ENCODE measurements at regions not wholly inside any gene's neighbourhood (a gene's known extent, or its start where the extent isn't known, plus 50 kb on each side); places are given as distances from the start of the nearest gene placed in this dataset.
"Not testable (repeated sequence)": the region's sequence is repeated elsewhere in the genome, so short reads cannot be mapped to it uniquely, and the experiment has no call there.

DNA sequence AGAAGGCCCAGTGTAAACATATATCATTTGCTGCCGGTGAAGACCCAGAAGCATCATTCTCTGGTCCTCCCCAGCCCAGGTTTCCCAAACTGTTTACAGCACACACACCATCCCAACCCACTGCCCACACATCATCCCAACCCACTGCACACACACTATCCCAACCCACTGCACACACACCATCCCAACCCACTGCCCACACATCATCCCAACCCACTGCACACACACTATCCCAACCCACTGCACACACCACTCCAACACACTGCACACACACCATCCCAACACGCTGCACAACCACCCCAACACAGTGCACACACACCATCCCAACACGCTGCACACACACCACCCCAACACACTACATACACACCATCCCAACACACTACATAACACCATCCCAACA, 608.4 kb downstream of the ACTL7B start:
- TF ChIP-seq, protein P1, sequence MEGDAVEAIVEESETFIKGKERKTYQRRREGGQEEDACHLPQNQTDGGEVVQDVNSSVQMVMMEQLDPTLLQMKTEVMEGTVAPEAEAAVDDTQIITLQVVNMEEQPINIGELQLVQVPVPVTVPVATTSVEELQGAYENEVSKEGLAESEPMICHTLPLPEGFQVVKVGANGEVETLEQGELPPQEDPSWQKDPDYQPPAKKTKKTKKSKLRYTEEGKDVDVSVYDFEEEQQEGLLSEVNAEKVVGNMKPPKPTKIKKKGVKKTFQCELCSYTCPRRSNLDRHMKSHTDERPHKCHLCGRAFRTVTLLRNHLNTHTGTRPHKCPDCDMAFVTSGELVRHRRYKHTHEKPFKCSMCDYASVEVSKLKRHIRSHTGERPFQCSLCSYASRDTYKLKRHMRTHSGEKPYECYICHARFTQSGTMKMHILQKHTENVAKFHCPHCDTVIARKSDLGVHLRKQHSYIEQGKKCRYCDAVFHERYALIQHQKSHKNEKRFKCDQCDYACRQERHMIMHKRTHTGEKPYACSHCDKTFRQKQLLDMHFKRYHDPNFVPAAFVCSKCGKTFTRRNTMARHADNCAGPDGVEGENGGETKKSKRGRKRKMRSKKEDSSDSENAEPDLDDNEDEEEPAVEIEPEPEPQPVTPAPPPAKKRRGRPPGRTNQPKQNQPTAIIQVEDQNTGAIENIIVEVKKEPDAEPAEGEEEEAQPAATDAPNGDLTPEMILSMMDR (optimal IDR thresholded peaks at IDR 0.05 in 1 of 3, IDR thresholded peaks at IDR 0.05 in 1 of 3, conservative IDR thresholded peaks at IDR 0.05 in 1 of 3; ENCODE audit: extremely low read depth in 1 of 3, insufficient read depth in 2 of 3, low read length in 3 of 3): not testable (repeated sequence)
- TF ChIP-seq EZH2 (IDR thresholded peaks at IDR 0.05; ENCODE audit: low read length): not testable (repeated sequence)

Measured in keratinocyte (primary cell).